ENCODE measurements at regions not wholly inside any gene's neighbourhood (a gene's known extent, or its start where the extent isn't known, plus 50 kb on each side); places are given as distances from the start of the nearest gene placed in this dataset.

DNA sequence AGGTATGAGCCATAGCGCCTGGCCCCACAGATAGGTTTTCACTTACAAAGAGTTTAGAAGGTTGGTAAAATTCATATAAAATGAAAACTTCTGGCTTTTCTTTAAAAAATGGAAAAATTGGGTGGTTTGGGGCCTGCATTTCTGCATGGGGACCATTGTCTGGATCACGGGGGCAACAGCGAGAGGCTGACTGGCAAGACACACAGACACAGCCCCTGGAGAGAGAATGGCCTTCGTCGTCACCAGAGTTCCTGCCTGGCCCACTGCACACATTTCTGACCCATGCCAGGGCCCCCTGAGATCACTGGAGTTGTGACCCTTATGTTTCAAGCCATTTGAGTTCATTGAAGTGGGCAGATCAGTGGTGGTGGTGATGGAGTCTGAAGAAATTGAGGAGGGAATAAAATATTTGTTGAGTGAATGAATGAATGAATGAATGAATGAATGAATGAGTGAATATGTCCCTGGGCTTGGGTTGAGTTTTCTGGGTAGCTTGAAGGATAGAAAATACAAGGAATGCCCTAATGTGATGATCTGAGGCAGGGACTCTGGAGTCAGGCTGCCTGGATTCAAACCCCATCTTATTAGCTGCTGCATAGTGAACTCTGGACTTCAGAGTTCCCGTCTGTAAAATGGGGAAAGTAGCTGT is 173.8 kb downstream of the ZFP64 start:
- no peak for TF ChIP-seq EP300 (IDR thresholded peaks at IDR 0.05; ENCODE audit: borderline replicate concordance)
- no peak for TF ChIP-seq YY1 (IDR thresholded peaks at IDR 0.05; ENCODE audit: low read depth)
- TF ChIP-seq TAF1 (IDR thresholded peaks at IDR 0.05; ENCODE audit: low read depth), result no peak
- TF ChIP-seq FOXM1 (IDR thresholded peaks at IDR 0.05; ENCODE audit: borderline replicate concordance, low read depth), result no peak
- TF ChIP-seq TCF12 (IDR thresholded peaks at IDR 0.05; ENCODE audit: low read depth), result no peak
- no peak for TF ChIP-seq ZBTB7A (IDR thresholded peaks at IDR 0.05; ENCODE audit: low read depth)
- TF ChIP-seq TEAD4 (IDR thresholded peaks at IDR 0.05), result no peak
- TF ChIP-seq, protein P1, sequence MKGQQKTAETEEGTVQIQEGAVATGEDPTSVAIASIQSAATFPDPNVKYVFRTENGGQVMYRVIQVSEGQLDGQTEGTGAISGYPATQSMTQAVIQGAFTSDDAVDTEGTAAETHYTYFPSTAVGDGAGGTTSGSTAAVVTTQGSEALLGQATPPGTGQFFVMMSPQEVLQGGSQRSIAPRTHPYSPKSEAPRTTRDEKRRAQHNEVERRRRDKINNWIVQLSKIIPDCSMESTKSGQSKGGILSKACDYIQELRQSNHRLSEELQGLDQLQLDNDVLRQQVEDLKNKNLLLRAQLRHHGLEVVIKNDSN (IDR thresholded peaks at IDR 0.05), result no peak
- TF ChIP-seq CREB1 (IDR thresholded peaks at IDR 0.05; ENCODE audit: low read depth), result no peak
- TF ChIP-seq, protein P2, sequence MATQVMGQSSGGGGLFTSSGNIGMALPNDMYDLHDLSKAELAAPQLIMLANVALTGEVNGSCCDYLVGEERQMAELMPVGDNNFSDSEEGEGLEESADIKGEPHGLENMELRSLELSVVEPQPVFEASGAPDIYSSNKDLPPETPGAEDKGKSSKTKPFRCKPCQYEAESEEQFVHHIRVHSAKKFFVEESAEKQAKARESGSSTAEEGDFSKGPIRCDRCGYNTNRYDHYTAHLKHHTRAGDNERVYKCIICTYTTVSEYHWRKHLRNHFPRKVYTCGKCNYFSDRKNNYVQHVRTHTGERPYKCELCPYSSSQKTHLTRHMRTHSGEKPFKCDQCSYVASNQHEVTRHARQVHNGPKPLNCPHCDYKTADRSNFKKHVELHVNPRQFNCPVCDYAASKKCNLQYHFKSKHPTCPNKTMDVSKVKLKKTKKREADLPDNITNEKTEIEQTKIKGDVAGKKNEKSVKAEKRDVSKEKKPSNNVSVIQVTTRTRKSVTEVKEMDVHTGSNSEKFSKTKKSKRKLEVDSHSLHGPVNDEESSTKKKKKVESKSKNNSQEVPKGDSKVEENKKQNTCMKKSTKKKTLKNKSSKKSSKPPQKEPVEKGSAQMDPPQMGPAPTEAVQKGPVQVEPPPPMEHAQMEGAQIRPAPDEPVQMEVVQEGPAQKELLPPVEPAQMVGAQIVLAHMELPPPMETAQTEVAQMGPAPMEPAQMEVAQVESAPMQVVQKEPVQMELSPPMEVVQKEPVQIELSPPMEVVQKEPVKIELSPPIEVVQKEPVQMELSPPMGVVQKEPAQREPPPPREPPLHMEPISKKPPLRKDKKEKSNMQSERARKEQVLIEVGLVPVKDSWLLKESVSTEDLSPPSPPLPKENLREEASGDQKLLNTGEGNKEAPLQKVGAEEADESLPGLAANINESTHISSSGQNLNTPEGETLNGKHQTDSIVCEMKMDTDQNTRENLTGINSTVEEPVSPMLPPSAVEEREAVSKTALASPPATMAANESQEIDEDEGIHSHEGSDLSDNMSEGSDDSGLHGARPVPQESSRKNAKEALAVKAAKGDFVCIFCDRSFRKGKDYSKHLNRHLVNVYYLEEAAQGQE (IDR thresholded peaks at IDR 0.05; ENCODE audit: low read depth), result no peak
- TF ChIP-seq EGR1 (IDR thresholded peaks at IDR 0.05), result no peak
- TF ChIP-seq NFIC (IDR thresholded peaks at IDR 0.05), result no peak
- TF ChIP-seq, protein P3, sequence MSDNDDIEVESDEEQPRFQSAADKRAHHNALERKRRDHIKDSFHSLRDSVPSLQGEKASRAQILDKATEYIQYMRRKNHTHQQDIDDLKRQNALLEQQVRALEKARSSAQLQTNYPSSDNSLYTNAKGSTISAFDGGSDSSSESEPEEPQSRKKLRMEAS (IDR thresholded peaks at IDR 0.05), result no peak

DNA sequence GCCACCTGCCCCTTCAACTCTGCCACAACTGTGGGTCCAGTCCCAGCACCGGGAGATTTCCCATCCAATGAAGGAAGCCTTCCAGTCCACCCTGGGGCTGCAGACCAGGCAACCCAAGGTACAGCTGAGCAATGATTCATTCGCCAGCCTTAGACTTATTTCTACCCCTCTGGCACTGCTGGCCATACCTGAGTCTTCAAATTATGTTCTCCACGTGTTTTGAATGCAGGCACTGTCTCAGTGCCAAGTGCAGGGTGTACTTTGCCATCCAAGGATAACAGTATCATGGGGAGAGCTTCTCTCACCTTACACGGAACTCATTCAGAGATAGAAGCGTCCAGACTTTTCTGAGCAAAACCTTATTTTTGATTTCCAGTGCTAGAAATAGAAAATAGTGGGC is 175.6 kb downstream of the ZFP64 start:
- TF ChIP-seq CEBPB (IDR thresholded peaks at IDR 0.05) (no peak), TAF1 (IDR thresholded peaks at IDR 0.05; ENCODE audit: low read depth) (no peak), CREB1 (IDR thresholded peaks at IDR 0.05; ENCODE audit: low read depth) (no peak), EGR1 (IDR thresholded peaks at IDR 0.05) (no peak), FOXM1 (IDR thresholded peaks at IDR 0.05; ENCODE audit: borderline replicate concordance, low read depth) (no peak), TCF12 (IDR thresholded peaks at IDR 0.05; ENCODE audit: low read depth) (no peak), NFIC (IDR thresholded peaks at IDR 0.05) (no peak), EP300 (IDR thresholded peaks at IDR 0.05; ENCODE audit: borderline replicate concordance) (no peak), YY1 (IDR thresholded peaks at IDR 0.05; ENCODE audit: low read depth) (no peak), RAD21 (IDR thresholded peaks at IDR 0.05; ENCODE audit: low read depth) (no peak)
- TF ChIP-seq, protein P1 (IDR thresholded peaks at IDR 0.05), result no peak
- TF ChIP-seq, protein P2 (IDR thresholded peaks at IDR 0.05; ENCODE audit: low read depth), result no peak
- TF ChIP-seq, protein P3 (IDR thresholded peaks at IDR 0.05), result no peak

DNA sequence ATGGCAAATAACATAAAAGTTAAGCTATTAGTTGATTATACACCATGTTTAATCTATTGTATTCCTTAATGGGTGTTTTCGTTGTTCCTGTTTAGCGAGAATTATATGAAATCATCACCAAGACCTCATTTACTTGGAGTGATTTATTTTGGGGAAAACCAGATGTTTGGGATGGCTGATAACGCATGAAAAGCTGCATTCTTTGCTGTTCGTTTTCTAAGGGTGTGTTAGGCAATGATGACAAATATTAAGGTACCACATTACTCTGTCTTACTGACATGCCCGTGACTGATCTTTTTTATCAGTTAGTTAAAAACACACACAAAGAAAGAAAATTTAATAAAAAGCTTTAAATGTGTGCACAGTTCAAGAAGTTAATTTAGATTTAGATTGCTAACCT is 176.4 kb downstream of the ZFP64 start:
- no peak for TF ChIP-seq ZBTB7A (IDR thresholded peaks at IDR 0.05; ENCODE audit: low read depth)
- TF ChIP-seq CREB1 (IDR thresholded peaks at IDR 0.05; ENCODE audit: low read depth), result no peak
- TF ChIP-seq TCF12 (IDR thresholded peaks at IDR 0.05; ENCODE audit: low read depth), result no peak
- TF ChIP-seq, protein P1 (IDR thresholded peaks at IDR 0.05), result no peak
- TF ChIP-seq YY1 (IDR thresholded peaks at IDR 0.05; ENCODE audit: low read depth), result no peak
- TF ChIP-seq FOXM1 (IDR thresholded peaks at IDR 0.05; ENCODE audit: borderline replicate concordance, low read depth), result no peak
- TF ChIP-seq TEAD4 (IDR thresholded peaks at IDR 0.05), result no peak
- TF ChIP-seq EGR1 (IDR thresholded peaks at IDR 0.05), result no peak
- no peak for TF ChIP-seq TAF1 (IDR thresholded peaks at IDR 0.05; ENCODE audit: low read depth)
- TF ChIP-seq, protein P2 (IDR thresholded peaks at IDR 0.05; ENCODE audit: low read depth), result no peak
- TF ChIP-seq, protein P3 (IDR thresholded peaks at IDR 0.05), result no peak
- TF ChIP-seq CEBPB (IDR thresholded peaks at IDR 0.05), result no peak

Data from Ishikawa (cell line).